Mesenchymal stem cell (in vitro differentiated cells and primary cell): ENCODE measurements at regions not wholly inside any gene's neighbourhood (a gene's known extent, or its start where the extent isn't known, plus 50 kb on each side); places are given as distances from the start of the nearest gene placed in this dataset.

ENCODE experiments used
- DNase-seq: peaks from one replicate; pipeline ENCODE4 v3.0.0-alpha.2; 2013
- H2AFZ ChIP-seq: one replicate; pipeline ENCODE4 v1.6.1; 2013; ENCODE audit warnings: low read depth, mild to moderate bottlenecking, control low read depth, inconsistent platforms, low read length, moderate library complexity
- H2AK5ac ChIP-seq: 2 replicates; pipeline ENCODE4 v1.6.1; 2013; ENCODE audit warnings: low read length, moderate library complexity, mild to moderate bottlenecking, inconsistent platforms; ENCODE audit not compliant: severe bottlenecking
- H2BK120ac ChIP-seq: one replicate; pipeline ENCODE4 v1.6.1; 2013; ENCODE audit warnings: low read depth, mild to moderate bottlenecking, inconsistent platforms, low read length, moderate library complexity
- H2BK12ac ChIP-seq, 2 experiments: one replicate each; pipeline ENCODE4 v1.6.1; 2013; ENCODE audit warnings: inconsistent platforms in 2 of 2, low read length in 2 of 2, mild to moderate bottlenecking in 2 of 2, moderate library complexity in 2 of 2, control low read depth in 1 of 2
- H2BK15ac ChIP-seq: one replicate; pipeline ENCODE4 v1.6.1; 2013; ENCODE audit warnings: mild to moderate bottlenecking, low read depth, inconsistent platforms; ENCODE audit not compliant: poor library complexity, severe bottlenecking
- H2BK5ac ChIP-seq: 2 replicates; pipeline ENCODE4 v1.6.1; 2013; ENCODE audit warnings: low read depth, mild to moderate bottlenecking, low read length, control low read depth, inconsistent platforms; ENCODE audit not compliant: poor library complexity, severe bottlenecking
- H3K14ac ChIP-seq, 2 experiments: one replicate each; pipeline ENCODE4 v1.6.1; 2013; ENCODE audit warnings: inconsistent platforms in 2 of 2, low read length in 2 of 2, control low read depth in 1 of 2, mild to moderate bottlenecking in 1 of 2, moderate library complexity in 1 of 2
- H3K18ac ChIP-seq, 2 experiments: one replicate each; pipeline ENCODE4 v1.6.1; 2013; ENCODE audit warnings: inconsistent platforms in 2 of 2, low read length in 2 of 2, control low read depth in 1 of 2, low read depth in 1 of 2, mild to moderate bottlenecking in 1 of 2
- H3K23ac ChIP-seq, 2 experiments: one replicate each; pipeline ENCODE4 v1.6.1; 2013; ENCODE audit warnings: inconsistent platforms in 2 of 2, low read length in 2 of 2, mild to moderate bottlenecking in 2 of 2, moderate library complexity in 2 of 2, control low read depth in 1 of 2
- H3K27ac ChIP-seq: 2 replicates; pipeline ENCODE4 v1.5.1; 2013; ENCODE audit warnings: mild to moderate bottlenecking, moderate library complexity, low read length, control low read depth, inconsistent platforms; ENCODE audit not compliant: poor library complexity, severe bottlenecking
- H3K27me3 ChIP-seq, 2 experiments: 2 replicates each; pipeline versions ENCODE4 v1.6.1 to v1.7.0; 2013; ENCODE audit warnings: low read length in 2 of 2, mild to moderate bottlenecking in 2 of 2, moderate library complexity in 2 of 2, control low read depth in 1 of 2, inconsistent platforms in 1 of 2; ENCODE audit not compliant: control insufficient read depth in 1 of 2, insufficient read depth in 1 of 2
- H3K36me3 ChIP-seq, 2 experiments: 2 replicates each; pipeline versions ENCODE4 v1.6.1 to v1.7.0; 2013; ENCODE audit warnings: low read length in 2 of 2, control low read depth in 1 of 2, inconsistent platforms in 1 of 2, low read depth in 1 of 2, mild to moderate bottlenecking in 1 of 2; ENCODE audit not compliant: insufficient read depth in 2 of 2, control insufficient read depth in 1 of 2
- H3K4ac ChIP-seq, 2 experiments: one replicate each; pipeline ENCODE4 v1.6.1; 2013; ENCODE audit warnings: inconsistent platforms in 2 of 2, low read length in 2 of 2, mild to moderate bottlenecking in 2 of 2, moderate library complexity in 2 of 2, control low read depth in 1 of 2, low read depth in 1 of 2
- H3K4me1 ChIP-seq: 2 replicates; pipeline ENCODE4 v1.6.1; 2013; ENCODE audit warnings: low read depth, low read length, control low read depth; ENCODE audit not compliant: control insufficient read depth, insufficient read depth
- H3K4me2 ChIP-seq: 2 replicates; pipeline ENCODE4 v1.6.1; 2013; ENCODE audit warnings: low read length, mild to moderate bottlenecking, inconsistent platforms; ENCODE audit not compliant: poor library complexity, severe bottlenecking
- H3K4me3 ChIP-seq, 2 experiments: 2 replicates each; pipeline versions ENCODE4 v1.5.1 to v1.7.0; 2013; ENCODE audit warnings: low read length in 2 of 2, mild to moderate bottlenecking in 2 of 2, control low read depth in 1 of 2, low read depth in 1 of 2; ENCODE audit not compliant: insufficient read depth in 1 of 2
- H3K79me1 ChIP-seq: replicated peaks from 2 replicates; pipeline ENCODE4 v1.6.1; 2013; ENCODE audit warnings: mild to moderate bottlenecking, control low read depth, low read length, inconsistent platforms; ENCODE audit not compliant: poor library complexity, severe bottlenecking
- H3K9ac ChIP-seq: 2 replicates; pipeline ENCODE4 v1.7.0; 2013; ENCODE audit warnings: mild to moderate bottlenecking, low read length, moderate library complexity
- H3K9me3 ChIP-seq: 2 replicates; pipeline ENCODE4 v1.7.0; 2013; ENCODE audit warnings: mild to moderate bottlenecking, low read length; ENCODE audit not compliant: control insufficient read depth
- H4K8ac ChIP-seq: one replicate; pipeline ENCODE4 v1.6.1; 2013; ENCODE audit warnings: inconsistent platforms, mild to moderate bottlenecking, low read length, moderate library complexity
- H4K91ac ChIP-seq: one replicate; pipeline ENCODE4 v1.6.1; 2013; ENCODE audit warnings: mild to moderate bottlenecking, low read length, inconsistent platforms
- WGBS: methylation state at CpG from one replicate; pipeline ENCODE4 v1.1.7; 2013; ENCODE audit warnings: mixed read lengths; 5-methylcytosine and 5-hydroxymethylcytosine counted together

GRCh38 chr3:193798051-193798450 is 205.0 kb downstream of the OPA1 start:
- Histone ChIP-seq H3K4me1 (no peaks in the 10 kb centered on the region), H3K9me3 (no peaks in the 10 kb centered on the region), H2AFZ (no peak overlapping the region), H3K9ac (no peak overlapping the region), H3K23ac (no peak overlapping the region), H3K36me3 (no peaks in the 10 kb centered on the region), H3K4ac (no peak overlapping the region), H3K79me1 (no peaks in the 10 kb centered on the region), H2BK5ac (no peak overlapping the region), H3K27me3 (peaks cover 40 to 60% of the 10 kb centered on the region in 2 experiments), H2AK5ac (no peak overlapping the region), H4K8ac (no peak overlapping the region), H2BK12ac (no peak overlapping the region), H3K4me2 (no peak overlapping the region), H2BK15ac (no peak overlapping the region), H3K4me3 (no peak overlapping the region), H3K27ac (no peak overlapping the region), H2BK120ac (no peak overlapping the region), H3K18ac (no peak overlapping the region), H3K14ac (no peak overlapping the region), H4K91ac (no peak overlapping the region)
- WGBS: 89% methylated on average over 3 of the region's 4 CpGs
- no peak for DNase-seq

- H3K36me3 ChIP-seq: no peaks in the 10 kb centered on the region
- no peak overlapping the region for H3K4ac ChIP-seq
- peaks cover 28 to 52% of the 10 kb centered on the region in 2 experiments for H3K27me3 ChIP-seq
- H2AK5ac ChIP-seq: no peak overlapping the region
- H3K18ac ChIP-seq: no peak overlapping the region
- no peak overlapping the region for H3K14ac ChIP-seq
- no peak overlapping the region for H3K9ac ChIP-seq
- H2BK120ac ChIP-seq: no peak overlapping the region
- no peak overlapping the region for H2BK12ac ChIP-seq
- no peaks in the 10 kb centered on the region for H3K9me3 ChIP-seq
- DNase-seq: no peak
- no peak overlapping the region for H3K4me3 ChIP-seq
- H3K23ac ChIP-seq: no peak overlapping the region
- H4K91ac ChIP-seq: no peak overlapping the region
- no peak overlapping the region for H2BK5ac ChIP-seq
- H3K4me1 ChIP-seq: no peaks in the 10 kb centered on the region
- H3K27ac ChIP-seq: no peak overlapping the region
- 87% methylated on average over 12 of the region's 12 CpGs for WGBS
- H3K4me2 ChIP-seq: no peak overlapping the region
- no peak overlapping the region for H4K8ac ChIP-seq
- H3K79me1 ChIP-seq: no peaks in the 10 kb centered on the region
- no peak overlapping the region for H2BK15ac ChIP-seq
- no peak overlapping the region for H2AFZ ChIP-seq
These were observed 207.4 kb downstream of the OPA1 start for GRCh38 chr3:193800138-193801043.

GRCh38 chr3:193801097-193801496 is 208.1 kb downstream of the OPA1 start:
- no peaks in the 10 kb centered on the region for H3K79me1 ChIP-seq

GRCh38 chr3:193803288-193803687 is 210.3 kb downstream of the OPA1 start:
- Histone ChIP-seq H2BK120ac (no peak overlapping the region), H3K18ac (no peak overlapping the region), H4K91ac (no peak overlapping the region), H3K4me1 (no peaks in the 10 kb centered on the region), H2AFZ (no peak overlapping the region), H3K79me1 (no peaks in the 10 kb centered on the region), H2AK5ac (no peak overlapping the region), H3K36me3 (no peaks in the 10 kb centered on the region), H3K4ac (no peak overlapping the region), H3K14ac (no peak overlapping the region), H3K27ac (no peak overlapping the region), H2BK15ac (no peak overlapping the region), H3K27me3 (peaks cover 37 to 56% of the 10 kb centered on the region in 2 experiments), H3K9me3 (no peaks in the 10 kb centered on the region), H3K4me3 (no peak overlapping the region), H3K9ac (no peak overlapping the region), H3K4me2 (no peak overlapping the region), H4K8ac (no peak overlapping the region), H2BK12ac (no peak overlapping the region), H3K23ac (no peak overlapping the region), H2BK5ac (no peak overlapping the region)
- DNase-seq: no peak
- no CpG with 5 or more reads among the region's 4 CpGs for WGBS

More at GRCh38 chr3:193801097-193801496, 208.1 kb downstream of the OPA1 start:
- H3K9ac ChIP-seq: no peak overlapping the region
- no peak overlapping the region for H4K8ac ChIP-seq
- no peak overlapping the region for H3K4me2 ChIP-seq
- no peak overlapping the region for H2BK120ac ChIP-seq
- H3K4me1 ChIP-seq: no peaks in the 10 kb centered on the region
- H2AK5ac ChIP-seq: no peak overlapping the region
- H3K9me3 ChIP-seq: no peaks in the 10 kb centered on the region
- no peak overlapping the region for H2BK5ac ChIP-seq
- no peak overlapping the region for H2BK12ac ChIP-seq
- H3K27me3 ChIP-seq: peaks cover 27 to 53% of the 10 kb centered on the region in 2 experiments
- H2BK15ac ChIP-seq: no peak overlapping the region
- no peak overlapping the region for H2AFZ ChIP-seq
- H3K14ac ChIP-seq: no peak overlapping the region
- H3K4me3 ChIP-seq: no peak overlapping the region
- no peak overlapping the region for H3K18ac ChIP-seq
- no peaks in the 10 kb centered on the region for H3K36me3 ChIP-seq
- no peak overlapping the region for H4K91ac ChIP-seq
- DNase-seq: no peak
- H3K4ac ChIP-seq: no peak overlapping the region
- no peak overlapping the region for H3K27ac ChIP-seq
- no peak overlapping the region for H3K23ac ChIP-seq
